Activated CD4-positive, alpha-beta T cell treated with anti-CD3 and anti-CD28 coated beads for 1 hour (primary cell): ENCODE measurements at regions not wholly inside any gene's neighbourhood (a gene's known extent, or its start where the extent isn't known, plus 50 kb on each side); places are given as distances from the start of the nearest gene placed in this dataset.

Experiments used
- DNase-seq: peaks from one replicate; pipeline ENCODE4 v3.0.0-alpha.2; 2020

DNA sequence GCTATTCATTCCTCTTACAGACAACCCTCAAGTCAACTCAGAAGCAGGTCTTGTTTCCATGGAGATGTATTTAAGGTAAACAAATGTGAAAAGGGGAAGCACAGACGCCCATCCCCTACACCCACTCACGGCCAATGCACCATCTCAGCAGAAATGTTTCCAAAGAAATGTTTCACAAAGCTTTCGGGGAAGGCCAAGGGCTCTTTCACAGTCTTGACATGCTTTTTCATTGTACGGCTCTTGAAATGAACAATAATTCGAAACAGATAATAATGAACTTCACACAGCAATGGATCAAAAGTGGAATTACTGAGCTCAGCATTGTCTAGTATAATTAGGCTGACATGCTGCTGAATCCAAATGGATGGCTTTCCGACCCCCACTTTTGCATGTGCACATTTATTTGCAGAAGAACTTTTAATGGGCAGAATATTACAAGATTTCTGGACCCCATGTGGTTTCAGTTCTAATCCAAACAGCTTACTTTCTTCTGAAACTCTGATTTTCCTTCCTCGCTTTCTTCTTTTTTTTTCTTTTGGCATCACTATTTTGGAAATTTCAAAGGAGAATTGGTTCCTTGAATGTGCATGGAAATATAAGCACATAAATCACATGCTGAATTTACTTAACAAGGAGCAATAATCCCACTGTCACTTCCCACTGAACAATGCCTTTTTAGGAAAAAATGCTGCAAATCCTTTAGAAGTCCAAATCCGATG lies 160.9 kb downstream of the SMIM20 start:
- no peak for DNase-seq

DNA sequence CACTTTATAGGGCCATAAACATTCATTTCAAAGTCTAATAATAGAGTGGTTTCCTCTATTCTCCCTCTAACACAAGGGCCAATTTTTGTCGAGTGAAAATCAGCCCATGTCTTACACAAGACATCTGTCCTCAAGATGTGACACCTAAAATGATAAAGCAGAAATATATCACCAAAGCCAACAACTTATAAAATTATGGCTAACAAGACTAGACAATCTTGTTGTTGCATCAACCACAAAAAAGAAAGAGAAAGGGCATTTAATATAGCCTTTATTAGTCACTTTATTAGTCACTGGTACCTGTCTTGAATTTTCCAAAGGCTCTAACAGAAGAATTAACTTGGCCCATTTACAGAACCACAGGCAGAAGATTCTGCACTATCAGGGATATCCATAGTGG lies 161.6 kb downstream of the SMIM20 start:
- no peak for DNase-seq

DNA sequence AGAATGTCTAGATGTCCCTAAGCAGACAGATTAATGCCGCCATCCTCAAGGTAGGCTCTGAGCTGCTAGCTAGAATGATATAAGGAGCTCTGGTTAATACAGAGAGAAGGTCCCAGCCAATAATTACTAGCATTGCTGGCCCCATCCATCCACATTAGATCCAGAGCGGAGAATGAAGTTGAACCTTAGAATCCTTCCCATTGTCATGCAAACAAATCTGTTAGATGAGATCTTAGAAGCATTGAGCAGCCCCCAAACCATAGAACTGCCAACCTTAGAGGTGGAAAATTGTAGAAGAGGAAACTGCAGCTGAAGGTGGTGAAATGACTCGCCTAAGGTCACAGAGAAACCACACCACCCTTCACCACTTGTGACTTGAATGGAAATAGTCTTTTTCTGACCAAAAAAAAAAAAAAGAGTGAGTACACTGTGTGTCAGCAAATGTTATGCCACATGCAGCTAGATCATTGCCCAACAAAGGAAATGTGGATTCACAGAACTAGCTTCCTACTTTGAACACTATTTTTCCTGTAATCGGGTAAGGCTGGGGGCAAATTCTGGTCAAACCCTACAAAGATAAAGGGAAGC lies 162.1 kb downstream of the SMIM20 start:
- no peak for DNase-seq

DNA sequence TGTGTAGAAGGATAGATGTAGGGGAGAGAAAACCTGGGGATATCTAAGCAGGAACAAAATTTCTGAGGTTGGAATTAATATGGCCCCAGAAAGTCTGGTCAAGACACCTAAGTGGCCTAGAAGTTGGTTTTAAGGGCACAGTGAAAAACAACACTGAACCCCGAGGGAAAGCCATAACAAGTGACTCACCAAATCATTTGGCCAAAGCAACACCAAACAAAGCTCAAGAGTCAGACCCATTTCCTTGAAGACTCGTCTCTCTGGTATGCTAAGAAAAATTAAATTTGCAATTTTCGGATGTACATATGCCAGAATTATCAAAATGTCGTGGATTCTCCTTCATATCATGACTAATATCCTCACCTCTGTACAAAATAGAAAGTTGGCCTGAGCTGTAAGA lies 162.9 kb downstream of the SMIM20 start:
- DNase-seq = no peak

DNA sequence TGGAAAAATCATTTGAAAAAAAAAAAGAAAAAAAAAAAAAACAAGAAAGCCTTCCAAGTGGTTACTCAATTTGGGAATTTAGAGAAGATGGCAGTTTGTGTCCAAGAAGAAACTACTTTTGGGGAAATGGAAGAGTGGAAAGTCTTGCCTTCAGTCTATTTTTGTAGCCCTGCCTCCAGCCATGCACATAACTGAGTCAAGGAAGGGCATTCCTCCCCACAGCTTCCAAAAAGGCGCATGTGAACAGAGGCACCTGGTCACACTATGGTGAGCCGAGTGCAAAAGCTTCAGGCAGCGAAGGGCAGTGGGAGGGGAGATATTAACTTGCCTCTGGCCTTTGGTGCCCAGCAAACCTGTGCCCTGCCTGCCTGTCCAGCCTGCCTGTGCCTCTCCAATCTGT lies 163.7 kb downstream of the SMIM20 start:
- no peak for DNase-seq

DNA sequence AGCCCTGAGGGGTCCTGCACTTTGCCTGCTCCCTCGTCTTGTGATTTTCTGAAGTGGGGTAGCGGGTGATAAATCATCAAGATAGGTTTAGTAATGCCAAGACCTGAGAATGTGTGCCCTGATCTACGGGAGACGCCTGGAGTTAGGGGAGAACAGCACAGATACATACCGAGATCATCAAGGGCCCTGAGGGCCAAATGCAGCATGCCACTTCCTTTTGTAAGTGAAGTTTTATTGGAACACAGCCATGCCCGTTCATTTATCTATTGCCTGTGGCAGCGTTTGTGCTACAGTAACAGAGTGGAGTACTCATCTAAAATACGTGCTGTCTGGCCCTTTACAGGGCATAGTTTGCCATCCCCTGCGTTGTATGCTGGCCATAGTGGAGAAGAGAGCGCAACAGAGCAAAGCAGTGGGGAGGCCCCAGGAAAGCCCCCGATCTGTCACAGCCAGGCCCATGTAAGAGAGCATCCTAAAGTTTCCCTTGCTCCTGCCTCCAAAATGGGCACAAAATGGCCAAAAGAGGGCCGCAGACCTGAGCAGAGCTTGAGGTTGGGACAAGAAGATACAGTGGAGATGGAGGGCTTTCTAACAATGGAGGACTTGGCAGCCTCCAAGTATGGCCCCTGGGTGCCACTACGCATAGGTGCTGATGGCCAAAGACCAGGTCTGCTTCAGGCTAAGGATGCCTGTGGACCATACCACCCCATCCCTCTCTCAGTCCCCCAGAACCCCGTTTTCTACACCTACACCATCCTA lies 167.0 kb downstream of the SMIM20 start:
- no peak for DNase-seq

DNA sequence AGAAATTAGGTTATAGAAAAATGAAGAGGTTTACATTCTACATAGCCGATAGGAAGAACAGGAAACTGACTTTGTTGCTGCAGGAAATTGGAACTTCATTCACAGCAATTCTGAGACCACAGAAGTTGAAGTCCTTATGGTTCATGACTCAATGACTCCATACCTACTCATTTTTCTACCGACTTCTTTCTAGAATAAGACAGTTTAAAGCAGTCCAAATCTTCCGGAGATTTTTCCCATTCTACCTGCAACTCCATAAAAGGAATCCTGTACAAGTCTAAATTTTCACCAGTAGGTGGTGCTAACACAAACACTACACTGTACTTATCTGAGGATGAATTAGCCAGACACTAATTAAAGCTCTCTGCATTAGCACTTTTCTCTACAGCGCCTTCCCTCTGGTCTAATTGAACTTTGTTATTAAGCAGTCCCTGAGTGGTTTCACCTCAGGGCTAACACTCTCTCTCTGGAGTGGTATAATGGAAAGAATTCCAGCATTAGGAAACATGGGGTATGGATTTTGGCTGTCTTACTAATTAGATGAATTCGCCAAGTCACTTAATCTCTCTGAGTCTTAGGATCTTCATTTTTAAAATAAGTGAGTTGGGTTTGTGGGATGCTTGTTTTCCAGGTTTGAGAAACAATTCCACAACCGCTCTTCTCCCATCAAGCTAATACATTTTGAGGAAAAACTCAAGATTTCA lies 167.9 kb downstream of the SMIM20 start:
- DNase-seq = no peak

DNA sequence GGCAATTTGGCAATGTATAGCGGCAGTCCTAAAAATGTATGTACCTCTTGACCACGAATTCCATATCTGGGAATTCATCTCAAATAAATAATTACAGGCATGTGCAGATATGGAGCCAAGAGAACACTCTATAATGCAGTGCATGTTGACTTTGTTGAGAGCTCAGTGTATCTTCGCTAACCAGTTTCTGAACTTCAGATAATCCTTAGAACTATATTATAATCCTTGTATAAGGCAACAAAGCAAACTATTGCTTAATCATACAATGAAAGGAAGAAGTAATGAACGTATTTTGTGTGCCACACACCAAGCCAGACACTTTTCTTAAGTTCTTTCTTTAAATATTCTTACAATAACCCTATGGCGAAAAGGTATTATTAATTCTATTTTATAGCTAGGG lies 168.5 kb downstream of the SMIM20 start:
- DNase-seq = no peak

DNA sequence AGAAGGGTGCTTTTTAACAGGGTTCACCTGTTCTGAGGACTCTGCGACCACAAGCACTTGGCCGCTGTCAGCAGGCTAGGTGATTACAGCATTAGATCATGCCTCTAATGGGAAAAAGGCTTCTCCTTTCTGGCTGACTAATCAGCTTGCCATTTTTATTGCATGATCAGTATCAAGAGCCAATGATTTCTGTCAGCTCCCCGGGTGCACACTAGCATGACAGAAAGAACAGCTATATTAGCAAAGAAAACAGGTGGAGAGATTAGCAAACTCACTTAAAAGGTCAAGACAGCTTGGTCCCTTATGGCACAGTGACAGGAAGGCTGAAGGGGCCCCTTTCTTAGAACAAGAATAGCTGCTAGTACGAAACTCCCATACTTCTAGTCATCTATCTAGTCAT lies 170.0 kb downstream of the SMIM20 start:
- DNase-seq = no peak

DNA sequence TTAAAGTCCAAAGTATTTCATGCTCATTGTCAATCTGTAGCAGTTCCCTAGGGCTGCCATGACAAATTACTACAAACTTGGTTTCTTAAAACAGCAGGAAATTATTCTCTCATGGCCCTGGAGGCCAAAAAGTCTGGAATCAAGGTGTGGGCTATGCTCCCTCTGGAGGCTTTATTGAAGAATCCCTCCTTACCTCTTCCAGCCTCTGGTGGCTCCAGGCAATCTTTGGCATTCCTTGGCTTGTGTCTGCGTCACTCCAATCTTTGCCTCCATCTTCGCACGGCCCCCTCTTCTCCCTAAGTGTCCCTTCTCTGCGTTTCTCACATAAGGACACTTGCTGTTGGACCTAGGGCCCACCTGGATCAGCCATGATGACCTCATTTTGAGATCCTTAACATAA lies 170.4 kb downstream of the SMIM20 start:
- DNase-seq = no peak

DNA sequence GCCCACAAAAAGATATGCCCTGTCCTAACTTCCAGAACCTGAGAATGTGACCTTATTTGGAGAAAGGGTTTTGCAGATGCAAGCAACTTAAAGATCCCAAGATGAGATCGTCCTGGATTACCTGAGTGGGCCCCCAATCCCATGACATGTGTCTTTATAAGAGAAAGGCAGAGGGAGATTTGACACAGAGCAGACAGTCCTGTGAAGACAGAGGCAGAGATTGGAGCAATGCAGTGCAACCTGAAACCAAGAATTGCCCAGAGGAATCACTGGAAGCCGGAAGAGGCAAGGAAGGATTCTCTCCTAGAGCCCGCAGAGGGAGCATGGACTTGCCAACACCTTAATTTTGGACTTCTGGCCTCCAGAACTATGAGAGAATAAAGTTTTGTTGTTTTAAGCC lies 171.5 kb downstream of the SMIM20 start:
- DNase-seq = no peak

DNA sequence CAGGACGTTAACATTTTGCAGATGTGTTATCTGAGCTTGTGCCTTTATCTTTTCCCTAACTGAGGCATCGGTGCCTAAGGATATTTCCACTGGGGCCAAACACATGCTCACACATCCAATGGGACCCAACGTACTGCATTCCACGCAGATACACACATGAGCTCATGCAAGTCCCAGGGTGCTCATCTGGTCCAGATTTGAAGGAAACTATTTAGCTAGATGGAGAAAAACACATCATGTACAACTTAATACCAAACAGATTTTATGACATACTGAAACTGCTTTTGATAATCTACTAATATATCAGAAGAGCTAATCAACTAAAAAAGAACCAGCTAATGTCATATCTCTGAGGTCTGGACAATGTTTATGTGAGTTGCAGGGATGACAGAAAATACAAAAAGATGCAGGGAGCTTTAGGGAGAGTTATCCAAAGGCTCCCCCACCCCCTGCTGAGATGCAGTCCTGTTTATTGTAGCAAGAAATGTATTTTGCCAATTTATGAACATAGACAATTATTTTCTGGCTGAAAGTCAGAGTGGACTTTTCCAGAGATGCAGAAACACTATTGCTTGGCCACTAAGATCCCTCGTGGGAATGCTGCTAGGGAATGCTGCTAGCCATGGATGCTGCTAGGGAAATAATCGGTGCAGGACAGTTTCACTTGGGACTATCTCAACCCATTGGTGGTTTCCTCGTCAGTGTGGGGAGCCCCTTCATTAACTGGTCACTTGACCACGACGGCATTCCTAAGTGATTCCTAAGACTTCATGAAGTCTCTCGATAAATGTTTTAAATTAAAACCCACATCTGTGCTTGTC lies 172.8 kb downstream of the SMIM20 start:
- no peak for DNase-seq

DNA sequence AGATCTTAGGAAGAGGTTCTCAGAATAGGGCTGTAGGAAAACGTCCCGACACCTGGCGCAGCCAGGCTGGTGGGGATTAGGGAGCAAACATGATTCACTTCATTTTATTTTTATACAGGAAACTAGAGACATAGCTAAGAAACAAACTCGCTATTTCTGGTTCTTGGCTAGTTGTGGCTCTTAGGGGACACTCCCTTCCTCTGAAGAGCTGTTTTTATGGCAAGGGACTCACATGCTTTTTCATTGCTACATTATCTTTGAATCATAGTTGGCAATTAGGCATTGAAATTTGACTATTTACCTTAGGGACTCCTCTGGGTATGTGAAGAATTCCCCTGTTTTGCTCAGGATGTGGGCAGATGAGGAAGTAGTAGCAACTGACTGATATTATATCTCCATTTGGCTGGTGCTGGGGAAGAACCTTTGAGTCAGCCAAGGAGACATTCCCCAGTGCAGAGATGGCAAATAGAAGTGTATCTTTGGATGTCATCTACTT lies 174.5 kb downstream of the SMIM20 start:
- no peak for DNase-seq

DNA sequence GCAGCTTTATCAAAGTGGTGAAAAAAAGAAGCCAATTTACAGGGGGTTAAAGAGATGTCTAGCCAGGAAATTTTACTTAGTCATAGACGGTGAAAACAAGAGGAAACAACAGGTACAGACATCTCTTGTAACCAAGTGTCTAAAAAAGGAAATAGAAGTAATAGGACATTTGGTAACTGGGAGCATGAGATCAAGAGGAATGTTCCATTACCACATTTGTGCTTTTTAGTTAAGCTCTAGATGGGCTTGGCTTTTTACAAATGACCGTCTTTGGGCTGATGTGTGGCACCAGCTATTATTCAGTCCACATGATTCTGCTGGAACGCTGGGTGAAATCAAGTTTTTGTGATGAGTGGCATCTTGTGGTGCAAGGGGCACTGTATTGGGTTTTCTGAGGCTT lies 179.5 kb downstream of the SMIM20 start:
- DNase-seq = no peak

DNA sequence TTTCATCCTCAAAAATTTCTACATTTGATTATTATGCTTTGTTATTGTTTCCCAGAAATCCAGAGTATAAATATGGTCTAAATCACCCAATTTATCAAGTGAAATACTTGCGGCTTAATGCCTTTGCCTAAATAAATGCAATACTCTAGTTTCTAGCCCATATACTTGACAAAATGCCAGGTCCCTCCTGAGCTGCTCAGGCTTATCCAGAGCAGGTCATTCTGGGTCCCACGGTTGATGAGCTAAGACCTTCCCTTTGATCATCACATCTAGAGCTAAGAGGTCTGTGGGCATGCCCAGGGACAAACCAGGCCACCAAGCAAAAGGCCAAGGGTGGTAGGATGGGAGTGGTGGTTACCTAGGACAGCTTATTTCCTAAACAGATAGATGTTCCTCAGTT lies 180.1 kb downstream of the SMIM20 start:
- no peak for DNase-seq

DNA sequence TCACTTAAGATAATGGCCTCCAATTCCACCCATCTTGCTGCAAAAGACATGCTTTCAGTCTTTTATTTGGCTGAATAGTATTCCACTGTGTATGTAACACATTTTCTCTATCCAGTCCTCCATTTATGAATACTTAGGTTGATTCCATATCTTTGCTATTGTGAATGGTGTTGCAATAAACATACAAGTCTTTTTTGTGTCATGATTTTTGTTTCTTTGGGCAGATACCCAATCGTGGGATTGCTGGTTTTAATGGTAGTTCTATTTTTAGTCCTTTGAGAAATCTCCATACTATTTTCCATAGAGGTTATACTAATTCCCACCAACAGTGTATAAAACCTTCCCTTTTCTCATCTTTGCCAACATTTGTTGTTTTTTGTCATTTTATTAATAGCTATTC lies 180.9 kb downstream of the SMIM20 start:
- no peak for DNase-seq

DNA sequence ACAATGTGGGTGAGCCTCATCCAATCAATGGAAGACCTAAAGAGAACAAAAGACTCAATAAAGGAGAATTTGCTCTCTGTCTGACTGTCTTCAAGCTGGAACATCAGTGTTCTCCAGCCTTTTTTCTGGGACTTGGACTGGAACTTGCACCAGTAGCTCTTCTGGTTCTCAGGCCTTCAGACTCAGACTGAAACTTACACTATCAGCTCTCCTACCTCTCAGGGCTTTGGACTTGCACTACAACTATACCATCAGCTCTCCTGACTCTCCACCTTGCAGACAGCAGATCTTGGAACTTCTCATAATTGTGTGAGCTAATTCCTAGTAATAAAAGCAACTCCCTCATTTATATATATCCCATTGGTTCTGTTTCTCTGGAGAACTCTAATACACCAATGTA lies 185.9 kb downstream of the SMIM20 start:
- no peak for DNase-seq

DNA sequence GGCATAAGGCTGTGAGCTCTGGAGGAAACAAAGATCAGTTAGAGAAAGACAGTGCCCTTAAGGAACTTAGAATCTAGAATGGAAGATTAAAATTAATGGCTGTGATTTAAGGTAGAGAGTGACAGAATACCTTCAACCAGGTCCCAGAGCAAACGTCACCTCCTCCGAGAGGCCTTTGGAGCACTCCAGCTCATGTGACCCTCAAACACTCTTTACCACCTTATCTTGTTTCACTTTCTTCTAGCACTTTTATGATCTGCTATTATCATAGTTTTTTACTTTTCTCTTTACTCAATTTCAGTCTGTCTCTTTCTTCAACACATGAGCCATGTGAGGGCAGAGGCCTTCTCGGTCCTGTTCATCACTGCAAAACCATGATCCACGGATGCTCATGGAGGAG lies 187.0 kb downstream of the SMIM20 start:
- DNase-seq = no peak

DNA sequence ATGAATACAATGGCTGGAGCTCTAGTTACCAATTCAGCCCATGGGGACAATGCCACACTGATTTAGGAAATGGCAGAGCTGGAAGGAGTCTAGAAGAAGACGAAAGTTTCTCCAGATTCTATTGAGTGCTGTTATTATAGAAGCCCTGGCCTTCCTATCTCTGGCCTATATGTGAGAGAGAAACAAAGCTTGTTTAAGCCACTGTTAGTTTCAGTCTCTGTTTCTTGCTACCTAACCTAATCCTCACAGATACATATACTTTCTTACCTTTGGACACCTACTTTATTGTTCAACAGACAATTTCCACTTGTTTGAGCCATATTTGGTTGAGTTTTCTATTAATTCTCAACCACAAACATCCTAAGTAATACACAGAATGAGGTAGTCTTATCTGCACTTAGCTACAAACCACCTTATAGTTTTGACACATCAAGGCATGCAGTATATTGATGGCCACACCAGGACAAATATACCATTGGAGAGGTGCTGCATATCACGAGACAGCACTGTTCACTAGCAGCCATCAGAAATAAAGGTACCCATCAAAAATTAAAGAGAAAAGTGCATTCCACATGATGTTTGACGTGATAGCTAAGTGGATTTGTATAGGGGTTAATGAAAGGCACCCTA lies 190.2 kb downstream of the SMIM20 start:
- DNase-seq = no peak

DNA sequence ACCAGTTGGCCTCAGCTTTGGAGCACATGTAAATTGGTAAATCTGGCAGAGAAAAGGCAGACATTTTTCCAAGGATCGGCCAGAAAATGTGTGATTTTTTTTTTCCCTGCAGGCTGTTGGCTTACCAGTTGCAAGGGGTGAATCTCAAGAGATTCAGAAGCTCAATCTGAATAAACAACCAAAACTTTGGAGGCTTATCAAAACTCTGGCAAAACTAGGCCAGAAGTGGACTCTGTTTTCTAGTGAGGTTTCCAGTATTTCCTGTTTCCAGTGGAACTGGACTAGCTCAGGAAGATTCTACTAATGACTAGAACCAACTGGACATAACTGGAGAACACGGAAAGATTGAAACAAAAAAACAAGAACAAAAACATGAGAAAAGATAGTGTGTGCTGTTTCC lies 191.3 kb downstream of the SMIM20 start:
- DNase-seq = no peak

DNA sequence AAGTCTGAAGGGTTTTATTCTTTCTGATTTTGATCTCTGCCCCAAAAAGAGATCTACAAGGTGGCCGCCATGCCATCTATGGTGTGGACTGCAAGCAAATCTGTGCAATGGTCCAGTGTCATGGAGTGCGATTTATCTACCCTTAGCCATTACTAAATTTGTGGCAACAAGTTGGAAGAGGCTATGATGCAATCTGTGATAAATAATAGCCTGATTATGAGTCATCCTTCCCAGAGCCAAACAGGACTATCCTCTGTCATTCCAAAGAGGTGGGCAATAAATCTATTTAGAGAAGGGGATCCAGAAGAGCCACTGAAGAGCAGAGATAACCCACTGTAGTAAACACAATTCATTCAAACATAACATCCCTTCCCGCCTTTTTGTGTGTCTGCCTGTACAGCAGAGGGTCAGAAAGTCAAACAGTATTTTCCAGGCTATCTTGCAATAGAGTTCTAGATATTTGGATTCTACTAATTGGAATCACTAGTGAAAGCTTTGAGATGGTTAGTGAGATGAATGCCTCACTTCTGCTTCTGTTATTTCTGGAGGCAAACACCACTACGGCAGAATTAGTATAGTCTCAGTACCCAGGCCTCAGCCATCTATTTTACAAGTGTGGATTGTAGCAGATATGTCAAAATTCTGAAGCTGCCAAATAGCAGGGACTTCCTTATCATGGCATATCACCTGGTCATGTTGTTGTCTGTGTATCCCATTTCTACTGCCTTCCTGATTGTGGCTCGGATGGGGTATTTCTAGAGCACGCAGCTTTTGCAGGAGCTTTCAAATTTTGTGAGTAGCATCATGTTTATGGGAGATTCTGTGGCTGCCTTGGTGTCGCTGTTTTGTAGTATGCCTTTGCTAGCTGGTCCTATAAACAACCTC lies 192.0 kb downstream of the SMIM20 start:
- DNase-seq = no peak
